ENCODE measurements at regions not wholly inside any gene's neighbourhood (a gene's known extent, or its start where the extent isn't known, plus 50 kb on each side); places are given as distances from the start of the nearest gene placed in this dataset.

DNA sequence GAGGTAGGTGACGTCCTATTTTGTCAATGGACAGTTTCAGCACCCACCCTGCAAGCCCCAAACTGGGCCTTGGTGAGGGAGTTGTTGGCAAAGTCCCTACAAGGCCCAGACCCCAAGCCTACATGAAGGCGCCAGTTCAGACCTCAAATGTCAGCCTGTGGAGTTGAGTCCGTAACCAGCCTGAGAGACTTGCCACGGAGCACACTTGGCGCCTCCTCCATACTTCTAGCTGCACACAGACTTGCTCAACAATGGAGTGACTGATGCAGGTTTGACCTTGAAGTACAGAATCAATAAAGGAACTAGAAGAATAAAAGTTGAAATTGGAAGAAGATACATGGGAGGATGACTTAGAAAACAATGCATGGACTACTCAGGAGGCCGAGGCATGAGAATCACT, 134.3 kb downstream of the PROX1 start:
- TF ChIP-seq USF1 (CRISPR knock-in tag; IDR thresholded peaks at IDR 0.05) (no peak), SP1 (CRISPR knock-in tag; conservative IDR thresholded peaks at IDR 0.05) (no peak)
- TF ChIP-seq, protein P1, sequence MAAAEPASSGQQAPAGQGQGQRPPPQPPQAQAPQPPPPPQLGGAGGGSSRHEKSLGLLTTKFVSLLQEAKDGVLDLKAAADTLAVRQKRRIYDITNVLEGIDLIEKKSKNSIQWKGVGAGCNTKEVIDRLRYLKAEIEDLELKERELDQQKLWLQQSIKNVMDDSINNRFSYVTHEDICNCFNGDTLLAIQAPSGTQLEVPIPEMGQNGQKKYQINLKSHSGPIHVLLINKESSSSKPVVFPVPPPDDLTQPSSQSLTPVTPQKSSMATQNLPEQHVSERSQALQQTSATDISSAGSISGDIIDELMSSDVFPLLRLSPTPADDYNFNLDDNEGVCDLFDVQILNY (CRISPR knock-in tag; IDR thresholded peaks at IDR 0.05), result no peak
- TF ChIP-seq, protein P2, sequence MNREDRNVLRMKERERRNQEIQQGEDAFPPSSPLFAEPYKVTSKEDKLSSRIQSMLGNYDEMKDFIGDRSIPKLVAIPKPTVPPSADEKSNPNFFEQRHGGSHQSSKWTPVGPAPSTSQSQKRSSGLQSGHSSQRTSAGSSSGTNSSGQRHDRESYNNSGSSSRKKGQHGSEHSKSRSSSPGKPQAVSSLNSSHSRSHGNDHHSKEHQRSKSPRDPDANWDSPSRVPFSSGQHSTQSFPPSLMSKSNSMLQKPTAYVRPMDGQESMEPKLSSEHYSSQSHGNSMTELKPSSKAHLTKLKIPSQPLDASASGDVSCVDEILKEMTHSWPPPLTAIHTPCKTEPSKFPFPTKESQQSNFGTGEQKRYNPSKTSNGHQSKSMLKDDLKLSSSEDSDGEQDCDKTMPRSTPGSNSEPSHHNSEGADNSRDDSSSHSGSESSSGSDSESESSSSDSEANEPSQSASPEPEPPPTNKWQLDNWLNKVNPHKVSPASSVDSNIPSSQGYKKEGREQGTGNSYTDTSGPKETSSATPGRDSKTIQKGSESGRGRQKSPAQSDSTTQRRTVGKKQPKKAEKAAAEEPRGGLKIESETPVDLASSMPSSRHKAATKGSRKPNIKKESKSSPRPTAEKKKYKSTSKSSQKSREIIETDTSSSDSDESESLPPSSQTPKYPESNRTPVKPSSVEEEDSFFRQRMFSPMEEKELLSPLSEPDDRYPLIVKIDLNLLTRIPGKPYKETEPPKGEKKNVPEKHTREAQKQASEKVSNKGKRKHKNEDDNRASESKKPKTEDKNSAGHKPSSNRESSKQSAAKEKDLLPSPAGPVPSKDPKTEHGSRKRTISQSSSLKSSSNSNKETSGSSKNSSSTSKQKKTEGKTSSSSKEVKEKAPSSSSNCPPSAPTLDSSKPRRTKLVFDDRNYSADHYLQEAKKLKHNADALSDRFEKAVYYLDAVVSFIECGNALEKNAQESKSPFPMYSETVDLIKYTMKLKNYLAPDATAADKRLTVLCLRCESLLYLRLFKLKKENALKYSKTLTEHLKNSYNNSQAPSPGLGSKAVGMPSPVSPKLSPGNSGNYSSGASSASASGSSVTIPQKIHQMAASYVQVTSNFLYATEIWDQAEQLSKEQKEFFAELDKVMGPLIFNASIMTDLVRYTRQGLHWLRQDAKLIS (CRISPR knock-in tag; IDR thresholded peaks at IDR 0.05; ENCODE audit: borderline replicate concordance), result no peak

Measured in WTC11 (cell line).